Endothelial cell of umbilical vein (primary cell): ENCODE measurements at regions not wholly inside any gene's neighbourhood (a gene's known extent, or its start where the extent isn't known, plus 50 kb on each side); places are given as distances from the start of the nearest gene placed in this dataset.

Source experiments
- EZH2 ChIP-seq: IDR thresholded peaks from 2 replicates; pipeline ENCODE4 v1.6.1; 2012; ENCODE audit warnings: borderline replicate concordance, low read depth, mild to moderate bottlenecking, moderate library complexity, low read length, inconsistent platforms; ENCODE audit not compliant: severe bottlenecking
- FOS ChIP-seq: IDR thresholded peaks from 2 replicates; pipeline ENCODE4 v1.6.1; 2011; ENCODE audit warnings: mild to moderate bottlenecking, low read length, moderate library complexity, borderline replicate concordance; ENCODE audit not compliant: insufficient read depth
- GATA2 ChIP-seq: IDR thresholded peaks from 2 replicates; pipeline ENCODE4 v1.7.0; 2011; ENCODE audit warnings: low read depth, mild to moderate bottlenecking, moderate library complexity, mixed read lengths, low read length; ENCODE audit not compliant: insufficient read length, insufficient read depth
- JUN ChIP-seq: IDR thresholded peaks from 2 replicates; pipeline ENCODE4 v1.6.1; 2011; ENCODE audit warnings: borderline replicate concordance, low read depth; ENCODE audit not compliant: insufficient read length, insufficient read depth
- MYC ChIP-seq: IDR thresholded peaks from one replicate; pipeline ENCODE4 v1.6.1; 2011; ENCODE audit warnings: mild to moderate bottlenecking, low read depth, low read length
- POLR2A ChIP-seq: IDR thresholded peaks from 2 replicates; pipeline ENCODE4 v1.6.1; 2012; ENCODE audit warnings: low read depth, mild to moderate bottlenecking, control low read depth, low read length
- POLR2AphosphoS5 ChIP-seq: IDR thresholded peaks from 2 replicates; pipeline ENCODE4 v1.6.1; 2012; ENCODE audit warnings: low read depth, mild to moderate bottlenecking, control low read depth, low read length, moderate library complexity; ENCODE audit not compliant: insufficient read depth
- TF ChIP-seq, protein P1 (sequence below), 2 donors: IDR thresholded peaks; 1 replicate in 1 of 2; 2 replicates in 1 of 2; pipeline ENCODE4 v1.5.1; 2011; ENCODE audit warnings: low read length in 2 of 2, mild to moderate bottlenecking in 2 of 2, moderate library complexity in 2 of 2, control low read depth in 1 of 2, inconsistent platforms in 1 of 2, low read depth in 1 of 2; ENCODE audit not compliant: insufficient read depth in 1 of 2; ENCODE audit errors: extremely low read depth in 1 of 2
- TF ChIP-seq, protein P2 (sequence below): IDR thresholded peaks from 2 replicates; pipeline ENCODE4 v1.6.1; 2011; ENCODE audit not compliant: insufficient read depth, insufficient read length

DNA sequence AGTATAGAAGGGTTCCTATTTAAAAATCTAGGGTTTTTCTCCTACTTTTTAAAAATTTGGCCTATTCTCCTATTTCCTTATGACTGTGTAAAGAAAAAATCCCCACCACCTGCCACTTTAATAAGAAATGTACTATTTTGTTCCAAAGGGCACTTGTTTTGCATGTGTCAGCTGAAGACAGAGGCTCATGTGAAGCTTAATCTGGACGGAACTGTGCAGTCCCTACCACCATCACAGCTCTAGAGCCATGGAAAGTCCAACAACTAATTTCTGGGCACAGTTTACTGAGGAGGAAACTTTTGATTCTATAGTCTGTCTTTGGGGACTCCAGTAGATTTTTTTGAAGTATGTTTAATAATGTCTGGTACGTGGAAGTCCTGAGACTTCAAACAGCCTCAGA lies 60.0 kb upstream of the AHI1 start:
- TF ChIP-seq, protein P1, sequence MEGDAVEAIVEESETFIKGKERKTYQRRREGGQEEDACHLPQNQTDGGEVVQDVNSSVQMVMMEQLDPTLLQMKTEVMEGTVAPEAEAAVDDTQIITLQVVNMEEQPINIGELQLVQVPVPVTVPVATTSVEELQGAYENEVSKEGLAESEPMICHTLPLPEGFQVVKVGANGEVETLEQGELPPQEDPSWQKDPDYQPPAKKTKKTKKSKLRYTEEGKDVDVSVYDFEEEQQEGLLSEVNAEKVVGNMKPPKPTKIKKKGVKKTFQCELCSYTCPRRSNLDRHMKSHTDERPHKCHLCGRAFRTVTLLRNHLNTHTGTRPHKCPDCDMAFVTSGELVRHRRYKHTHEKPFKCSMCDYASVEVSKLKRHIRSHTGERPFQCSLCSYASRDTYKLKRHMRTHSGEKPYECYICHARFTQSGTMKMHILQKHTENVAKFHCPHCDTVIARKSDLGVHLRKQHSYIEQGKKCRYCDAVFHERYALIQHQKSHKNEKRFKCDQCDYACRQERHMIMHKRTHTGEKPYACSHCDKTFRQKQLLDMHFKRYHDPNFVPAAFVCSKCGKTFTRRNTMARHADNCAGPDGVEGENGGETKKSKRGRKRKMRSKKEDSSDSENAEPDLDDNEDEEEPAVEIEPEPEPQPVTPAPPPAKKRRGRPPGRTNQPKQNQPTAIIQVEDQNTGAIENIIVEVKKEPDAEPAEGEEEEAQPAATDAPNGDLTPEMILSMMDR (IDR thresholded peaks at IDR 0.05; ENCODE audit: extremely low read depth in 1 of 2, insufficient read depth in 1 of 2, low read depth in 1 of 2, low read length in 2 of 2), result no peak
- TF ChIP-seq, protein P2, sequence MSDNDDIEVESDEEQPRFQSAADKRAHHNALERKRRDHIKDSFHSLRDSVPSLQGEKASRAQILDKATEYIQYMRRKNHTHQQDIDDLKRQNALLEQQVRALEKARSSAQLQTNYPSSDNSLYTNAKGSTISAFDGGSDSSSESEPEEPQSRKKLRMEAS, result no peak
- TF ChIP-seq EZH2 (no peak), MYC (no peak), JUN (no peak), POLR2A (no peak), GATA2 (no peak), POLR2AphosphoS5 (no peak), FOS (no peak)
